HG03575 (cell line): ENCODE measurements at regions not wholly inside any gene's neighbourhood (a gene's known extent, or its start where the extent isn't known, plus 50 kb on each side); places are given as distances from the start of the nearest gene placed in this dataset.
"Not testable (repeated sequence)": the region's sequence is repeated elsewhere in the genome, so short reads cannot be mapped to it uniquely, and the experiment has no call there.

Experiments
- ATAC-seq: cut with Tn5 transposase; IDR thresholded peaks from one replicate; pipeline ENCODE4 v1.9.1; 2021; ENCODE audit not compliant: unreplicated experiment, insufficient number of reproducible peaks, low FRiP score; ENCODE audit errors: extremely low read depth

DNA sequence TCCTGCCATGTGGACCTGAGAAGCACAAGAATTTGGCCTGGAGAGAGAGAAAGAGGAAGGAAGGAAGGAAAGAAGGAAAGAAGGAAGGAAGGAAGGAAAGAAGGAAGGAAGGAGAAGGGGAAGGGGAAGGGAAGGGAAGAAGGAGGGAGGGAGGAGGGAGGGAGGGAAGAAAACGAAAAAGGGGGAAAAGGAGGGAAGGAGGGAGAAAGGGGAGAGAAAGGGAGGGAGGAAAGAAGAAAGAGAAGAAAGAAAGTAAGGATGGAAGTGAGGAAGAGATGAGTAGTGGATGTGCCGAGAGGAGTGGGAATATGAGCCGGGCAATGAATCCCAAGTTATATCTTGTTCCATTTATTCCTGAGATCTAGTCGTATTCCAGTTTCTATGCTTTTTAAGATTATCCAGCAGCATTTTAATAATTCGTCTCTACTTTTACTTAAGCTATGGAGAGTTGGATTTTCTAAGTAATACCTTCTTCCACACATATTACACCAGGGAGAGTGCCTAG is 247.8 kb downstream of the TDRD15 start:
- no peak for ATAC-seq

DNA sequence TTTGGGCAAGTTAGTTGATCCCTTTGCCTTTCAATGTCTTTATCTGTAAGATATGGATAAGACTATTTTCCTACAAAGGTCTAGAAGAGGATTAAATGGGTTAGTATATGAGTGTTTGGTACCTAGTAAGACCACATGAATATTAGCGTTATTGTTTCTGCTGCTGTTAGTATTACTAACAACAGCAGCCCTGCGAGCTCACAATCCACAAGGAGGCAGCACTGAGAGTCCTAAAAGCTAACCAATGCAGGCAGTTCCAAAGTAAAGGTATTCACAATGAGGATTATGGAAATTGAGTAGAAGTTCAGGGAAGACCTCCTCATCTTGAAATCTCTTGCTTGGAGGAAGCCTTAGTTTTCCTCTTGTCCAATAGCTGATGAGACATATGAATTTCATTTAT is 248.9 kb downstream of the TDRD15 start:
- ATAC-seq = no peak

DNA sequence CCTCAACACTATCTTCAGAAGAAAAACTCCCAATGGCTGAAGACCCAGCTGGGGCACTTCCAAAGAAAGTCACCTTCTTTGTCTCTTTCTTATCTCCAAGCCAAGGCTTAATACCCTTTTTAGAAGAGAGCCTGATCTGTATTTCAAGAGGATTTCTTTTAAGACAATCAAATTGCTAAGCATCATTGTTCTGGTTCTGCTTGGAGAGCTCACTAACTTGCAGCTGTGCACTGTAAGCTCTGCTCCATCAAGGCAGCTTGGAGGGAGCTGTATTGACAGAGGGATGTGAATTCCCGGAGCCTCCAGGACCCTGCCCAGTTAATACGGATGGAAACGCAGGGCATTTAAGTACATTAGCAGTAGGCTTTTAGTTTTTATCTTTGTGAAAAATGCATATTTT is 253.1 kb downstream of the TDRD15 start:
- no peak for ATAC-seq

DNA sequence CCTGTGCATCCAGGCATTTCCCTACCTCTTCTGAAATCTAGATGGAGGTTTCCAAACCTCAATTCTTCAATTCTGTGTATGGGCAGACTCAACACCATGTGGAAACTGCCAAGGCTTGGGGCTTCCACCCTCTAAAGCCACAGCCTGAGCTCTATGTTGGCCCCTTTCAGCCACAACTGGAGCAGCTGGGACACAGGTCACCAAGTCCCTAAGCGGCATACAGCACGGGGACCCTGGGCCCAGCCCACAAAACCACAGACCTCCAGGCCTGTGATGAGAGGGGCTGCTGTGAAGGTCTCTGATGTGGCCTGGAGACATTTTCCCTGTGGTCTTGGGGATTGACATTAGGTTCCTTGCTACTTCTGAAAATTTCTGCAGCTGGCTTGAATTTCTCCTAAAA is 255.4 kb downstream of the TDRD15 start:
- no peak for ATAC-seq

DNA sequence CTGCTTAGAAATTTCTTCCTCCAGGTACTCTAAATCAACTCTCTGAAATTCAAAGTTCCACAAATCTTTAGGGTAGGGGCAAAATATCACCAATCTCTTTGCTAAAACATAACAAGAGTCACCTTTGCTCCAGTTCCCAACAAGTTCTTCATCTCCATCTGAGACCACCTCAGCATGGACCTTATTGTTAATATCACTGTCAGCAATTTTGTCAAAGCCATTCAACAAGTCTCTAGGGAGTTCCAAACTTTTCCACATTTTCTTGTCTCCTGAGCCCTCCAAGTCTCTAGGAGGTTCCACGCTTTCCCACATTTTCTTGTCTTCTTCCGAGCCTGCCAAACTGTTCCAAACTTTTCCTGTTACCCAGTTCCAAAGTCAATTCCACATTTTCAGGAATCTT is 255.9 kb downstream of the TDRD15 start:
- ATAC-seq = not testable (repeated sequence)

DNA sequence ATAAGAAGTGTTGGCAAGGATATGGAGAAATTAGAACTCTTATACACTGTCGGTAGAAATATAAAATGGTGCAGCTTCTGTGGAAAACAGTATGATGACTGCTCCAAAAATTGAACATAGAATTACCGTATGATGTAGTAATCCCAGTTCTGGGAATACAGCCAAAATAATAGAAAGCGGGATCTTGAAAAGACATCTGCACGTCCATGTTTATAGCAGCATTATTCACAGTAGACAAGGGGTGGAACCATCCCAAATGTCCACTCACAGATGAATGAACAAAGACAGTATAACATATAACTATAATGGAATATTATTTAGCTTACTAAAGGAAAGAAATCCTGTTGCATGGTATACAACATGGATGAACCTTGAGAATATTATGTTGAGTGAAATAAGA is 257.7 kb downstream of the TDRD15 start:
- ATAC-seq = no peak

DNA sequence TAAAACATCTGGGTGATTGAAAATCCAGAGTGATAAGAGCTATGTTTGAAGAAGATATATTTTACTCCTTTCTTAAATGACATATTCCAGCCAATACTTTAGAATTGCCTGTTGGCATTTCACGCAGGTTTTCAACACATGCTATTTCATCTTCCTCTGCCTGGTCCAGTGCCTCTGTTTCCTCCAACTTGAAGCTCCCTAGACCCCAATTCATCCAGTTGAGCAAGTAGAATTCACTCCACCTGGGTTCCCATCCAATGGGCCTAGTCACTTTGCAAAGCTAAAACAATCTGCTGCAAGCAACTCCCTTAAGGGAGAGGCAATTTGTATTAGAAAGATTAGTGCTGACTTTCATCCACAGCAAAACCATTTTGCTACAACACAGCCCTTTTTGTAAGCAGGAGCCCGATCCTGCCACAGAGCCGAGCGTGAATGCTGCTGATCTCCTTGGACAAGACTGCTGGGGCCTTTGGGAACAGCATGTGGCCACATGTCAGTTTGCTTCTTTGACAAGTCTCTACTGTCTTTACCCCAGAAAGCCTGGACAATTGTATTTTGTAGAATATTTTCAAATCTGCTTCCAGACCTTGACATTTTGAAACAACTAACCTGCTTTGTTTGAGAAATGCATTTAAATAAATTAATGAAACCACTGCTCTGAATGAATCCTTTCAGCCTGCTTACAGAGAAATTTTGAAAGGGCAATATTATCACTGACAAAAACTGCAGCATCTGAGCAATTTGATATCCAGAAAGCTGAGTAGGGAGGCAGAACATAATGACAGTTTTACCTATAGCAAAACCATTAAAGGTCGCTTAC is 259.1 kb downstream of the TDRD15 start:
- no peak for ATAC-seq

DNA sequence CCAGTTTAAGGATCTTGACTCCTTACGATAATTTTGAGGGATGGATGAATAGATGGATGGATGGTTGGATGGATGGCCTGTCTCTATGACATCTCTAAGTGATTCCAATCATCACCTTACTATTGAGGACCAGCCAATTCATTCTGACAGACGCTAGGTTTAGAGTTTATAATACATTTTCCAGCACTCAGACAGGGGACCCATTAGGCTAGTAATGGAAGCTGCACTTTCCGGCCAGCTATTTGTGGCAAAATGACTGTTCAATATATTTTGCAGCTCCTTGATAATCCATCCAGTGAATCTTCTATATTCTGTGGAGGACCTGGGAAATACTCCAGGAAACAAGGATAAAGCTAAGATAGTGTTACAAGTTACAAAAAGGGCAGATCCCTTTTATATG is 262.9 kb downstream of the TDRD15 start:
- no peak for ATAC-seq

DNA sequence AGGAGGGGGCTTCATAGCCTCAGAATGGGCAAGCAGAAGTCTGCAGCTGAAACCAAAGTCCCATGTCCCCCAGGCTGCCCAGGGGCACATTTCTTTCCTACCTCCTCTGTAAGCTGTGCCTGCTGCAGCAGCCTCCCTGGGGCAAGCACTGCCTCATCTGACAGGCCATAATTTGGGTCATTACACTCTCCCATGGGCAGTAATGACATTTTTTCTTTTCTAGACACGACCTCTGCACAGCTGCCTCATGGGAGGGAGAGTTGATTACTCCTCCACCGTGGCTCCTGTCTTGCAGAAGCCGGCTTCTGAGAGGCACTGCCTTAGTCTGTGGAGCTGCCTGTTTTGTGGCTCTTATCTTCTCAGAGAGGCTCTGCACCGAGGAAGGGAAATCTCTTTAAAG is 268.9 kb downstream of the TDRD15 start:
- no peak for ATAC-seq

DNA sequence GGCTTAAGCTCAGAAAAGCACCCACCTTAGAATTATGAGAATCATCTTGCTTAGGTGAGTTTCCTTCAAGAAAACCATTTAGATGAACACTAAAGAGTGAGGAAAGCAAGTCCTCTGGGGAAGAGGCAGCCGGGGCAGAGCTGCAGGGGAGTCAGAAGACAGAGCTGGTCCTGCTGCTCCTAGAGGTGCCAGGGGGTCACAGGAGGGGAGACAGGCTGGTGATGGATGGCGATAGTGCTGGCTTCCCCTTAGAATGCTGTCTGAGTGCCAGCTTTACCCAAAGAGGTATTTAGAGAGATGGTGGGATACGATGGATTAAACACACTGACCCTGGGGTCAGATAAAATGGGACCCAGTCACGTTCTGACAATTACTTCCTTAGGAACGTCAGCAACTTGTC is 269.4 kb downstream of the TDRD15 start:
- no peak for ATAC-seq

DNA sequence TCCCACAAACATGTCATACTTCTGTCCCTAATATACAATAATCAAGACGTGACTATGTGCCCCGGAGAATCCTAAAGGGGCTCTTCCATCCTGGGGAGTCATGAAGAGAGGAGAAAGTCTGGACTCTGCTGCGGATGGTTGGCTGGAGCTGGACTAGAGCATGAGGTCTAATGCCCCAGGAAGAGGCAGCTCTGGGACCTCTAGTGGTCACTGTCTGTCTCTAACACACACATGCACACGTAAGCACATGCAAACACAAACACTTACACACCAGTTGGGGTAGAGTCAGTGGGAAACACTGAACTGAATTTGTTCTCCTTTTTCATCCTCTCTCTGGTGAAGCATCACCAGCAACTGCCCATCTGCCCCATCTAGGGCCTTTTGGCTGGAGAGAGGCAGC is 271.6 kb downstream of the TDRD15 start:
- peak; percentile 65 for ATAC-seq

DNA sequence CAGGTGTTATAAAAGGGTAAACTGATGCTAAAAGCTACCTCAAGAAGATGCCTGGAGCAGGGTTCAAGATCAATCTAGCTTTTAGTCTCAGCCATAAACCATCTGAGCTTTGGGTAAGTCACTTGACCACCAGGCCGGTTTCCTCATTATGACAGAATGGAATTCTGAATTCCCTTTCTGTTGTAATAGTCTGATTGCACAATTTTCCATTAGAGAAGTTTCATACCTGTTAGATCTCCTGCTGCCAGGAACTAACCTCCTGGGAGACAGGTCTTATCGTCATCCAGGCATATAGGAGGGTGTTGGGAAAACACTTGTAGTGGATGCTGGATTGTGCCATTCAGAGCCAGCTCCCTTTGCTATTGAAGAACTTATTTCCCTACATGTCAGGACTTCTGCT is 272.5 kb downstream of the TDRD15 start:
- ATAC-seq = no peak

DNA sequence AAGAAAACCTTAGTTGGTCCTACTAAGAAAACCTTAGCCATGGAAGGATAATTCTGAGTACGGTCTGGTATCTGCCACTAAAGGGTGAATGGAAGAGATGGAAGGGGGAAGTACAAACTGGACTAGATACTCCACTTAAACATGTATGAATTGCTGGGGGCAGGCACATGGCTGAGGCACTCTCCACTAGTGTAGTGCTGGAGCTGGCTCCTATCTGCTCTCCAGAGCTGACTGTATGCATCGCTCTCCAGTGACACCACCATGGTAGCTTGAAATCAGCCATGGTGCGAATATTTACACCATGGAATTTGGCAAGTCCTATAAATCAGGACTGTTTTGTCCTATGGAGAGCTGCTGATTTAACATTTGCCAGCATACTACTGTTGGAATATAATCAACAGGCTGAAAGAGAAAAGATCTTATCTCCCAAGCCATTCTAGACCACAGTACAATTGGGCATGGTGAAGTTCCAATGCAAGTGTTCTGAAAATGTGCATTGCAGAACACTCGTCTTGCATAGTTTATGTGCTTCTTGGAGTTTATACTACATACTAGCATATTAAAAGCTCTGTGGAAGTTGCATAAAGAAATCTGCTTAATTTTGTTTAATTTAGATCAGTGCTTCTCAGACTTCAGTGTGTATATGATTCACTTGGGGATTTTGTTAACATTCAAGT is 277.4 kb downstream of the TDRD15 start:
- ATAC-seq = no peak

DNA sequence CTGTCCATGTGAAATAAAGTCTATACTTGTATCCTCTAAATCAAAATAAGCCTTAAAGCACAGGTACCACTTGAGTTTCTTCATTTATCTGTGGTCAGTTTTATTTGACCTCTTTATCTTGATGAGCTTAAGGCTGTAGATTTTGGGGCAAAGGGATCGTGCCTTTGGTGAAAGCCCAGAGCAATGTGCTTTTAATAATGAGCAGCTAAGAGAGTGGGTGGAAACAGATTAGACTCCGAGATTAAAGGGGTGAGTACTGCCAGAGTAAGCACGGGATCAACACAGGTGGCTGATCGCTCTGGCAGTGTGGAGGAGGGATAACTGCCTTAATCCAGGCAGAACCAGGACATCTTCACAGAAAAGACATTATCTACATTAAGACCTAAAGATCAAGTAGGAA is 280.4 kb downstream of the TDRD15 start:
- ATAC-seq = no peak

DNA sequence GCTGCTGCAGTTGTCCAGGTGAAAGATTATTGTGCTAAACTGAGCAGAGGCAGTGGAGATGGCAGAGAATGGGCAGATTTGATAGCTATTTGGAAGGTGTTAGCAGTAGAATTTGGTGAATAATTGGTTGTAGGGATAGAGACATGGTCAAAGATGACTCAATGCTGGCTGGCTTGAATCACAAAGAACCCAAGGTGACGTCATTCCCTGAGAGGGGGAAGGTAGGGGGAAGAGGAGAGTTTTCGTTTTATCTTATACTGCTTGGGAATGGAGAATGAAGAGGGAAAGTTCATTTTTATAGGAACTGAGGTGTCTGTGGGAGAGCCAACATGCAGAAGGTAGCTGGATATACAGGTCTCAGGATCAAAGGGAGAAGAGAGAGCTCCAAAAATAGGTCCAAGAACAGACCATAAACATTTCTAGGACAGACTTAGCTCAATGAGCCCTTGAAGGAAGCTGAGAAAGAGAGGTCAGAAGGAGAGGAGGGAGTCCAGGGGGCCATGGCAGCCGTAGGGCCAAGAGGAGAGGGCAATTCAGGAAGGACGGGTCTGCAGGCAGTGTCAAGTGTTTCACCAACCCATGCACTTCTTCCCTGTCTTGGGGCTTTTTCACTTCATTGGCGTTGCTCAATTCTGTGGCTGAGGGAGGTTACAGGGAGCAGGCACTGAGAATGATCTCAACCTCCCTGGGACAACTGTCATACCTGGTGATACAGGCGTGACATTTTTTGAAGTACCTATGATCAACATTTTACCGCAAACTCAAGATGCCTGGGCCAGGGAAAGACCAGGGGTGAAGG is 281.3 kb downstream of the TDRD15 start:
- ATAC-seq = no peak

DNA sequence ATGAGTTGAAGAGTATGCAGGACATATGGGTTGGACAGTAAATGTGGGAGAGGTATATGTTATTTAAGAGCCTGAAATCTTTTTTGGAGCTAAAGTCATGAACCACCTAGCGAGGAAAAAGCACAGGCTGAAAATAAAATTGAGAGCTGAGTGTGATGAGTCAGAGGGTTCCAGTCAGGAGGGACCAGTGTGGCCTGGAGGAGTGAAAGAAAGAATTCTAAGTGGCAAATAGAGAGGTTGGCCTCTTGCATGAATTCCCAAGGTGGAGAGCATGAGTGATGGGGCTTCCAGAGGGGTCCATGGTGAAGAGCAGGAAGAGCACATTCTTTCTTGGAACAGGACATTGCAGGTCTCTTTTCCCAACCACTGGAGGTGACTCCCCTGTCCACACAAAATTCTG is 282.6 kb downstream of the TDRD15 start:
- ATAC-seq = no peak

DNA sequence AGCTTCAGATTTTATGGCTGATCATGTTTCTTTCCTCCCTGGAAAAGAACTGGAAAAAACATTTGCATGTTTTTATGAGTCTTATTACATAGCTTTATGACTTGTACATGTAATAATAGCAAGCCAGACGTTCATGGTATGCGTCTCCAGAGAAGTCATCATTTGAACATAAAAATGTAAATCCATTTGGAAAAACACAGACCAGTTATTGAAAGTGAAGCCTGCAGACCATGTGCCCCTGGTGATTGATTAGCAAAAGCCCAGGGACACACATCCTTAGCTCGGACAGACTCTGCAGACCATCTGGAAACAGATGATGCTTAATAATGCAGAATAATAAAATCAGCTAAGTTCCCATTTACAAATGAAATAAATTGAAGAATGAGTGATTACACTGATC is 283.1 kb downstream of the TDRD15 start:
- ATAC-seq = no peak

DNA sequence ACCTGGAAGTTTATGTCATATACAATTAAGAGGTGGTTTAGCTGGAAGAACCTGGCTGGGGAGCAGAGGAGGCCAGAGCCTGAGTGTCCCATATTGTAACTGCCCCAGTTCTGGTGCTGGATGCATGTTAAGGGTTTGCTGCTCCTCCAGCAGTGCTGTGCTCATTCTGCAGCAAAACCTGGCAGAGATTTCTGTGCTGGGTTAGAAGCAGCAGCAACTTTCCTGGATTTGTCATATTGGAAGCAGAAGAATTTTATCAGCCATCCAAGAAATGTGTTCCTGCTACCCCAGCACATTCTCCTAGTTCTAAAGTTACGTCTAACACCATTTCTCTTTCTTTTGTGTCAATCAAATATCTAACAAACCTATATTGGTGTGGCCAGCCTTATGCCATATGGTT is 284.1 kb downstream of the TDRD15 start:
- ATAC-seq = no peak

DNA sequence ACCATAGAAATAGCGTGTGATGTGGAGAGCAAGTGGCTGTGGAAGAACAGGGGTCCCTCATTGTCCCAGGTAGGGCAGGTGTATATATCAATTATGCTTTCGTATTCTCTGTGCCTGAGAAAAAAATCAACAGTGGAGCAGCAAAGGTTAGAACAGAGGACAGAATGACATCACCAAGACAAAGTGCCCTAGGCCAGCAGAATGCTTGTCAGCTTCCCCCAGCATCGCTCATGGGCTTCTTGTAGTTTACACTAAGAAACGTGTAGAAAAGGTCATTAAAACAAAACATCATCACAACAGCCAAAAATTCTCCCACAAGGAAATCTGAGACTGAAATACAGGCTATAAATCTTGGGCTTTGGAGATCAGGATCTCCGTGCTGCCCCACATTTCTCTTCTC is 288.0 kb downstream of the TDRD15 start:
- no peak for ATAC-seq

DNA sequence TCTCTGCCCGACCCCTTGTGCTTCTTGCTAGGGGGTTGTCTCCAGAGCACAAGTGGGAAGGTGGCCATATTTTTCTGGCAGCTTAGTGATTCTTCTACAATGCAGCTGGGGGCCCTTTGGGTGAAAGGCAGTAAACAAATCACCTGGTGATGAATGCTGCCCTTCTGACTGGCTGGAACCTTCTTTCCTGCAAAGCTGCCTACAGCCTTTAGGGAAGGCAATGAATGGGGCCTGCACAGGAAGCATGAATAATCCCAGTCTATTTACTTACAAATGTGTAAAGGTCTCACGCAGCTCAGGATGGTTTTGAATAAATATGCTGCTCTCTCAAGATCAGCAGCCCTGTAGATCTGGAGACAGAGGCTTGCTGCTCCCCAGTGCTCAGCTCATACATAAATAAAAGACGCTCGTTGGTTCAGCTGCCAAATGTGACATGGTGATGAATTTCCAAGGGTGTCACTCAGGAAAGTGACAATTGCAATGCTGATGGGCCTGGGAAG is 289.2 kb downstream of the TDRD15 start:
- no peak for ATAC-seq
